ENCODE measurements at regions not wholly inside any gene's neighbourhood (a gene's known extent, or its start where the extent isn't known, plus 50 kb on each side); places are given as distances from the start of the nearest gene placed in this dataset.

DNA sequence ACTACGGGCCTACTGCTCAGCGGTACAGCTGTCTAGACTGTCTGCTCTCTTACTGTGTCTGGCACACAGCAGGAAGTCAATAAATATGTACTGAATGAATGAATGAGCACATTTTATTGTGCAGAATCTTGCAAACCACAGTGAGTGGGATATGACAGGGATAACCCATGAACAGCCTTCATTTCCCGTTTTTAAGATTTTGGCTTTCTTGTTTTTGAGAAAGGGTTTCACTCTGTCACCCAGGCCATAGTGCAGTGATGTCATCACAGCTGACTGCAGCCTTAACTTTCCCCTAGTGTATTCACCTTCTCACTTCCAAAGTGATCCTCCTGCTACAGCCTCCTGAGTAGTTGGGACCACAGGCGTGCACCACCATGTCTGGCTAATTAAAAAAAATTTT, 203.1 kb downstream of the AEBP2 start:
- Histone ChIP-seq H3K27ac (ENCODE audit: low read length) (no peak overlapping the region), H3K9me2 (replicated peaks; ENCODE audit: insufficient read depth, low read length) (no peaks in the 10 kb centered on the region), H2AFZ (ENCODE audit: low read length) (no peak overlapping the region), H3K9me3 (replicated peaks; ENCODE audit: insufficient read depth, low read length) (no peaks in the 10 kb centered on the region), H3K9ac (ENCODE audit: low read length) (no peak overlapping the region), H3K27me3 (replicated peaks; ENCODE audit: insufficient read depth, low read length) (no peaks in the 10 kb centered on the region), H3K4me3 (ENCODE audit: low read length) (no peak overlapping the region), H3K36me3 (replicated peaks; ENCODE audit: insufficient read depth, low read length) (no peaks in the 10 kb centered on the region), H3F3A (ENCODE audit: insufficient read depth, low read length) (no peaks in the 10 kb centered on the region), H3K4me1 (ENCODE audit: low read length) (no peaks in the 10 kb centered on the region), H4K20me1 (ENCODE audit: insufficient read depth, low read length) (no peaks in the 10 kb centered on the region), H3K79me2 (ENCODE audit: low read length) (no peaks in the 10 kb centered on the region), H3K4me2 (ENCODE audit: low read depth, low read length) (no peak overlapping the region)
- TF ChIP-seq, protein P1, sequence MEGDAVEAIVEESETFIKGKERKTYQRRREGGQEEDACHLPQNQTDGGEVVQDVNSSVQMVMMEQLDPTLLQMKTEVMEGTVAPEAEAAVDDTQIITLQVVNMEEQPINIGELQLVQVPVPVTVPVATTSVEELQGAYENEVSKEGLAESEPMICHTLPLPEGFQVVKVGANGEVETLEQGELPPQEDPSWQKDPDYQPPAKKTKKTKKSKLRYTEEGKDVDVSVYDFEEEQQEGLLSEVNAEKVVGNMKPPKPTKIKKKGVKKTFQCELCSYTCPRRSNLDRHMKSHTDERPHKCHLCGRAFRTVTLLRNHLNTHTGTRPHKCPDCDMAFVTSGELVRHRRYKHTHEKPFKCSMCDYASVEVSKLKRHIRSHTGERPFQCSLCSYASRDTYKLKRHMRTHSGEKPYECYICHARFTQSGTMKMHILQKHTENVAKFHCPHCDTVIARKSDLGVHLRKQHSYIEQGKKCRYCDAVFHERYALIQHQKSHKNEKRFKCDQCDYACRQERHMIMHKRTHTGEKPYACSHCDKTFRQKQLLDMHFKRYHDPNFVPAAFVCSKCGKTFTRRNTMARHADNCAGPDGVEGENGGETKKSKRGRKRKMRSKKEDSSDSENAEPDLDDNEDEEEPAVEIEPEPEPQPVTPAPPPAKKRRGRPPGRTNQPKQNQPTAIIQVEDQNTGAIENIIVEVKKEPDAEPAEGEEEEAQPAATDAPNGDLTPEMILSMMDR (IDR thresholded peaks at IDR 0.05; ENCODE audit: low read length), result no peak
- TF ChIP-seq EZH2phosphoT487 (IDR thresholded peaks at IDR 0.05; ENCODE audit: low read length) (no peak), EZH2 (optimal IDR thresholded peaks at IDR 0.05; ENCODE audit: low read depth, low read length) (no peak)
- DNase-seq, result no peak

DNA sequence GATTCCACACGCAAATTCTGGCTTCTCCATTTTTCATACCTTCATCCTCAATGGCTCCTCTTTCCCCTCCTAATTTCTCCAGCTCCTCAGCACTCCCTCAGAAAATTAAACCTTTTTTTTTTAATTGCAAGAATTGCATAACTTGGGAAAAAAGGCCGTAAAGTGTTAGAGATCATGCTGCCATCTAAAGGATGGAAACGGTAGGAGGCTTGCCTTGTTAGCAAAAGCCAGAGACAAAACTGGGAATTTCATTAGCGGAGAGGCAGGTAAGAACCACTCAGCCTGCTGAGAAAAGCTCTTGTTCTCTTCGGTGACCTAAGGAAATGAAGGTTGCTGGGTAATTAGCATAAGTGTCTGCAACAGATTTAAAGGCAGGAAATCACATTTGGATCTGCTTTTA, 204.3 kb downstream of the AEBP2 start:
- Histone ChIP-seq H3K27ac (ENCODE audit: low read length) (no peak overlapping the region), H3K9me3 (replicated peaks; ENCODE audit: insufficient read depth, low read length) (no peaks in the 10 kb centered on the region), H3K4me1 (ENCODE audit: low read length) (no peaks in the 10 kb centered on the region), H3K9ac (ENCODE audit: low read length) (no peak overlapping the region), H3K4me3 (ENCODE audit: low read length) (no peak overlapping the region), H3K79me2 (ENCODE audit: low read length) (no peaks in the 10 kb centered on the region), H3K36me3 (replicated peaks; ENCODE audit: insufficient read depth, low read length) (no peaks in the 10 kb centered on the region), H2AFZ (ENCODE audit: low read length) (no peak overlapping the region), H3K9me2 (replicated peaks; ENCODE audit: insufficient read depth, low read length) (no peaks in the 10 kb centered on the region), H3K27me3 (replicated peaks; ENCODE audit: insufficient read depth, low read length) (no peaks in the 10 kb centered on the region), H3F3A (ENCODE audit: insufficient read depth, low read length) (no peaks in the 10 kb centered on the region), H4K20me1 (ENCODE audit: insufficient read depth, low read length) (no peaks in the 10 kb centered on the region), H3K4me2 (ENCODE audit: low read depth, low read length) (no peak overlapping the region)
- TF ChIP-seq EZH2 (optimal IDR thresholded peaks at IDR 0.05; ENCODE audit: low read depth, low read length) (no peak), EZH2phosphoT487 (IDR thresholded peaks at IDR 0.05; ENCODE audit: low read length) (no peak)
- TF ChIP-seq, protein P1 (IDR thresholded peaks at IDR 0.05; ENCODE audit: low read length), result no peak
- no peak for DNase-seq

DNA sequence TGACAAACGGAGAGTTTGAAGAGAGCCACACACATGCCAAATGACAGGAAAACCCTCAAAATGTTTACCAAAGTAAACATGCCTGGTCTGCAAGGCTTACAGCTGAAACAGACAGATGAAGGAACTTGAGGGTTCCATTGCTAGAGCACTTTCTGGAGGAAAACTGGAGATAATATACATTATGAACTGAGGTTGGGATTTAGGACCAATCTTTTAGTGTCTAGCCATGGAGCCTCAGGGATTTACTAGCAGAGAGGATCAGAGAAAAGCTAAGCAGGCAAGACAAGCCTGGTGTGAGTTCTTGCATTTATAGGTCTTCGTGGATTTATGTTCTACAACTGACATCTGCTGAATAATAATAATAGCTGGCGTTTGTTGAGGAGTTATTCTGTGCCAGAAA, 205.3 kb downstream of the AEBP2 start:
- Histone ChIP-seq H3K9me3 (replicated peaks; ENCODE audit: insufficient read depth, low read length) (no peaks in the 10 kb centered on the region), H3K79me2 (ENCODE audit: low read length) (no peaks in the 10 kb centered on the region), H3K27me3 (replicated peaks; ENCODE audit: insufficient read depth, low read length) (no peaks in the 10 kb centered on the region), H3K4me2 (ENCODE audit: low read depth, low read length) (no peak overlapping the region), H2AFZ (ENCODE audit: low read length) (no peak overlapping the region), H3K4me3 (ENCODE audit: low read length) (no peak overlapping the region), H3K9ac (ENCODE audit: low read length) (no peak overlapping the region), H3F3A (ENCODE audit: insufficient read depth, low read length) (no peaks in the 10 kb centered on the region), H4K20me1 (ENCODE audit: insufficient read depth, low read length) (no peaks in the 10 kb centered on the region), H3K4me1 (ENCODE audit: low read length) (no peaks in the 10 kb centered on the region), H3K9me2 (replicated peaks; ENCODE audit: insufficient read depth, low read length) (no peaks in the 10 kb centered on the region), H3K27ac (ENCODE audit: low read length) (no peak overlapping the region), H3K36me3 (replicated peaks; ENCODE audit: insufficient read depth, low read length) (no peaks in the 10 kb centered on the region)
- DNase-seq, result no peak
- TF ChIP-seq, protein P1 (IDR thresholded peaks at IDR 0.05; ENCODE audit: low read length), result no peak
- TF ChIP-seq EZH2phosphoT487 (IDR thresholded peaks at IDR 0.05; ENCODE audit: low read length) (no peak), EZH2 (optimal IDR thresholded peaks at IDR 0.05; ENCODE audit: low read depth, low read length) (no peak)
